ENCODE measurements at regions not wholly inside any gene's neighbourhood (a gene's known extent, or its start where the extent isn't known, plus 50 kb on each side); places are given as distances from the start of the nearest gene placed in this dataset.

- Histone ChIP-seq H3K27ac (no peak overlapping the region), H3K27me3 (replicated peaks) (no peaks in the 10 kb centered on the region), H3K36me3 (replicated peaks) (no peaks in the 10 kb centered on the region), H3K4me3 (ENCODE audit: low read depth, low read length) (no peak overlapping the region)
- in situ Hi-C loops (cut with HindIII; ENCODE audit: low pct_ligation_motif_present, low sequenced_read_pairs): no loop called here
- no peak for TF ChIP-seq CTCF (IDR thresholded peaks at IDR 0.05; ENCODE audit: low read depth, low read length, missing control alignments)
- DNase-seq: no peak
Measured at GRCh38 chr7:153413199-153413539, 639.0 kb upstream of the DPP6 start.

GRCh38 chr7:153413540-153414287, 638.5 kb upstream of the DPP6 start:
- DNase-seq: no peak
- Histone ChIP-seq H3K27me3 (replicated peaks) (no peaks in the 10 kb centered on the region), H3K36me3 (replicated peaks) (no peaks in the 10 kb centered on the region), H3K4me3 (ENCODE audit: low read depth, low read length) (no peak overlapping the region), H3K27ac (no peak overlapping the region)
- in situ Hi-C loops (cut with HindIII; ENCODE audit: low pct_ligation_motif_present, low sequenced_read_pairs): no loop called here
- TF ChIP-seq CTCF (IDR thresholded peaks at IDR 0.05; ENCODE audit: low read depth, low read length, missing control alignments): no peak

- no peaks in the 10 kb centered on the region for H3K27me3 ChIP-seq (replicated peaks)
- H3K36me3 ChIP-seq (replicated peaks): no peaks in the 10 kb centered on the region
- no peak overlapping the region for H3K27ac ChIP-seq
- no peak for TF ChIP-seq CTCF (IDR thresholded peaks at IDR 0.05; ENCODE audit: low read depth, low read length, missing control alignments)
- DNase-seq: no peak
- no peak overlapping the region for H3K4me3 ChIP-seq (ENCODE audit: low read depth, low read length)
- in situ Hi-C loops (cut with HindIII; ENCODE audit: low pct_ligation_motif_present, low sequenced_read_pairs): no loop called here
Measured at GRCh38 chr7:153414288-153414629, 637.9 kb upstream of the DPP6 start.

GRCh38 chr7:153415632-153416031, 636.6 kb upstream of the DPP6 start:
- in situ Hi-C loops (cut with HindIII; ENCODE audit: low pct_ligation_motif_present, low sequenced_read_pairs): no loop called here
- no peaks in the 10 kb centered on the region for H3K27me3 ChIP-seq (replicated peaks)

GRCh38 chr7:153422291-153423209, 629.6 kb upstream of the DPP6 start:
- H3K36me3 ChIP-seq (replicated peaks): no peaks in the 10 kb centered on the region
- in situ Hi-C loops (cut with HindIII; ENCODE audit: low pct_ligation_motif_present, low sequenced_read_pairs): no loop called here
- H3K27ac ChIP-seq: no peak overlapping the region
- no peak overlapping the region for H3K4me3 ChIP-seq (ENCODE audit: low read depth, low read length)
- DNase-seq: no peak
- TF ChIP-seq CTCF (IDR thresholded peaks at IDR 0.05; ENCODE audit: low read depth, low read length, missing control alignments): no peak
- no peaks in the 10 kb centered on the region for H3K27me3 ChIP-seq (replicated peaks)

More at GRCh38 chr7:153415632-153416031, 636.6 kb upstream of the DPP6 start:
- Histone ChIP-seq H3K36me3 (replicated peaks) (no peaks in the 10 kb centered on the region), H3K27ac (no peak overlapping the region), H3K4me3 (ENCODE audit: low read depth, low read length) (no peak overlapping the region)
- no peak for TF ChIP-seq CTCF (IDR thresholded peaks at IDR 0.05; ENCODE audit: low read depth, low read length, missing control alignments)
- no peak for DNase-seq

All from brain microvascular endothelial cell (primary cell).